Endothelial cell of umbilical vein (primary cell): ENCODE measurements at regions not wholly inside any gene's neighbourhood (a gene's known extent, or its start where the extent isn't known, plus 50 kb on each side); places are given as distances from the start of the nearest gene placed in this dataset.

Experiments
- MYC ChIP-seq: IDR thresholded peaks from one replicate; pipeline ENCODE4 v1.6.1; 2011; ENCODE audit warnings: mild to moderate bottlenecking, low read depth, low read length
- TF ChIP-seq, protein P1 (sequence below), 2 donors: IDR thresholded peaks; 1 replicate in 1 of 2; 2 replicates in 1 of 2; pipeline ENCODE4 v1.5.1; 2011; ENCODE audit warnings: low read length in 2 of 2, mild to moderate bottlenecking in 2 of 2, moderate library complexity in 2 of 2, control low read depth in 1 of 2, inconsistent platforms in 1 of 2, low read depth in 1 of 2; ENCODE audit not compliant: insufficient read depth in 1 of 2; ENCODE audit errors: extremely low read depth in 1 of 2

DNA sequence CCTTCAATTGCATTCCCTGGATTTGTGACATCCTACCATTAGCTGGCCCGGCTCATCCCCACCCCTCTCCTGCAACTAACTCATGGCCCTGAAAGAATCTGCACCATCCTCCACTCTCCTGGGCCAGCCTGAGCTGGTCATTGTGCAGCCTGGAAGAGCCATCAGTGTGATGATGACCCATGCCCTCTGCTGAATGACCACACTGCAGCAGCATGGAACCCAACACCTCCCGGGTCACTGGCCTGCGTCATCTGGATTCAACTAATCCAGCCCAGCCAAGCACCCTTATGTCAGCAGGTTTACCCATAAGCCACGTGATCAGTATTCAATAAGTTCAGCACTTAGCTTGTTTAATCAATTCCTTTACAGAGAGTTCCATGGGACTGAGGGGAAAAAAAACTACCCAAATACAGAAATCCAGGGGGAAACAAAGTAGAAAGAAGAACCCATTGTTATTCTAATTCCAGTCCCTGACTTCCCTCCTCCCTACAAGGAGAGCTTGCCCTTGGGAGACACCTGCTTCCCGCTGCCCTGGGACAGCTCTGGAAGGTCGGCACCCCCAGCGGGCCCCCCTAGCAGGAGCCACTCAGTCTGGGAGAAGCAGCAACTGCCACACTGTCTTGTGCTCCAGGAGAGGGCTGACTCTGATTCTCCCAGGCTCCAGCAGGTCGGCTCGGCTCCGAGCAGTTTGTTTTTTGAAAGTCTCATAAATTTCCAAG, 309.1 kb upstream of the TLE3 start:
- TF ChIP-seq, protein P1, sequence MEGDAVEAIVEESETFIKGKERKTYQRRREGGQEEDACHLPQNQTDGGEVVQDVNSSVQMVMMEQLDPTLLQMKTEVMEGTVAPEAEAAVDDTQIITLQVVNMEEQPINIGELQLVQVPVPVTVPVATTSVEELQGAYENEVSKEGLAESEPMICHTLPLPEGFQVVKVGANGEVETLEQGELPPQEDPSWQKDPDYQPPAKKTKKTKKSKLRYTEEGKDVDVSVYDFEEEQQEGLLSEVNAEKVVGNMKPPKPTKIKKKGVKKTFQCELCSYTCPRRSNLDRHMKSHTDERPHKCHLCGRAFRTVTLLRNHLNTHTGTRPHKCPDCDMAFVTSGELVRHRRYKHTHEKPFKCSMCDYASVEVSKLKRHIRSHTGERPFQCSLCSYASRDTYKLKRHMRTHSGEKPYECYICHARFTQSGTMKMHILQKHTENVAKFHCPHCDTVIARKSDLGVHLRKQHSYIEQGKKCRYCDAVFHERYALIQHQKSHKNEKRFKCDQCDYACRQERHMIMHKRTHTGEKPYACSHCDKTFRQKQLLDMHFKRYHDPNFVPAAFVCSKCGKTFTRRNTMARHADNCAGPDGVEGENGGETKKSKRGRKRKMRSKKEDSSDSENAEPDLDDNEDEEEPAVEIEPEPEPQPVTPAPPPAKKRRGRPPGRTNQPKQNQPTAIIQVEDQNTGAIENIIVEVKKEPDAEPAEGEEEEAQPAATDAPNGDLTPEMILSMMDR (IDR thresholded peaks at IDR 0.05; ENCODE audit: extremely low read depth in 1 of 2, insufficient read depth in 1 of 2, low read depth in 1 of 2, low read length in 2 of 2), result no peak
- no peak for TF ChIP-seq MYC
